ENCODE measurements at regions not wholly inside any gene's neighbourhood (a gene's known extent, or its start where the extent isn't known, plus 50 kb on each side); places are given as distances from the start of the nearest gene placed in this dataset.

DNA sequence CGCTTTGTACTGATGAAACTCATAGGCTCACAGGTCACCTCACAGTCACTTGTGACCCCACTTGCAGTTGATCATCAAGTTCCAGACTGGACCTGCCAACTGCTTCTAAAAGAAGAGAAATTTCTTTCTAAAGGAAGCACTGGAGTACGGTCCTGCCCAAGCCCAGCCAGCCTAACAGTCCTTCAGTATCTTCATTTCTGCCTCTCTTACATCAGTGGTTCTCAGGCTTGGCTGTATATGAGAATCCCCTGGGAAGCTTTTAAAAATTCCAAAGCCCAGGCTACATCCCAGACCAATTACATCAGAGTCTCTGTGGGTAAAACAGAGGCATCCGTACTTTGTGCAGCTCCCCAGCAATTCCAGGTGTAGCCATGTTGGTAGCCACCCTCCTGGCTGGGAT, 282.1 kb downstream of the NFIB start:
- DNase-seq (ENCODE audit: low read depth), result no peak

GRCh38 chr9:14031060-14031414, 282.9 kb downstream of the NFIB start:
- no peak for DNase-seq (ENCODE audit: low read depth)

DNA sequence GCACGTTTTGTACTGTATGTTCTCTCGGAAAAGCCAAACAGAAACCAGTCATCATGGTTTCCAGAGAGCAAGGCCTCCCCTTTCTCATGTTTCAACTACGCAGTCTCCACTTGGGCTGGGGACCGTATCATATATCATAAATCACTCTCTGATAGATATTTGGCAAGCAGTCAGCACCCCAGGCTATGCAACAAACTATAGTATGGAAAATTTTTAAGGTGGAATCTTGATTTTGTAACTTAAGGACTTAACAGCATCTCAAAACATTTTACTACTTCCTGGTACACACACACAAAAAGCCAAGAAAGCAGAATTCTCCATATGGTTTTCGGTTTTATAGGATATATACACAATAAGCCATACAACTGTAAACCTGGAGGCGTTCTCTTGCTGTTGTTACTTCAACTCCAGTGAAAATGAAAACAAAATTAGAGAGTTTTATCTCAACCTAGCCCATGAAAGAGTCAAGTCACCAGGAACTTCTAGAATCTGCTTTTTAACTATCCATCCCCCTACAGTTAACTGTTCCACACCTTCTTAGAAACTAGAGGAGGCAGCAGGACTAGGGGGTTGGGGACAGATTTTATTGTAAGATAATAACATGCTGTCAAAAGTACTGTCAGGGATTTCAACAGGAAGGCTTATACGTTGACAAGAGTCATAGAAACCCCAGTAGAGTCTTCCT, 283.4 kb downstream of the NFIB start:
- DNase-seq (ENCODE audit: low read depth), result no peak

DNA sequence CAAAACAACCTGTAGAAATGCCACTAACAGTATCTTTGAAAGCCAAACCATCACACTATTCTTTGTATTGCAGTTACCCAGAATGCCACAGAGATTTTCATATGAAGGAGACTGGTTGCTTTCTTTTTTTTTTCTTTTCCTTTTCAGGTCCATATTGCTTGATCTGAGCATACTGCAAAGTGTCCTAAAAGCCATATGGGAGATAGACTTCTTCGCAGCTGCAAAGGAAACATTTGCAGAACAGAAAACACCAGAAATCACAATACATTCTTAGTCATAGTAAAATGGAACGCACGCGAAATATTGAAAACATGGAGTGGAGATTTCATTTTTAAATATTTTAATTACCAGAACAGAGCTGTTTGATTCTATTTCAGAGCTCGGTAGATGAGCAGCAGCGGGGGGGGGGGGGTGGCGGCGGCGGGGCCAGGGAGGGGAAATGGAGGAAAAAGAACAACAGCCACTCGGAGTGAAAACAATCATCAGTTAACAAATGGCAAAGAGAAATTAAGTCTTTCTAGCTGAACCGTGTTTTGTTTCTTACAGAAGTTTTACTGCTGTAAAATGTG, 284.1 kb downstream of the NFIB start:
- DNase-seq (ENCODE audit: low read depth), result no peak

DNA sequence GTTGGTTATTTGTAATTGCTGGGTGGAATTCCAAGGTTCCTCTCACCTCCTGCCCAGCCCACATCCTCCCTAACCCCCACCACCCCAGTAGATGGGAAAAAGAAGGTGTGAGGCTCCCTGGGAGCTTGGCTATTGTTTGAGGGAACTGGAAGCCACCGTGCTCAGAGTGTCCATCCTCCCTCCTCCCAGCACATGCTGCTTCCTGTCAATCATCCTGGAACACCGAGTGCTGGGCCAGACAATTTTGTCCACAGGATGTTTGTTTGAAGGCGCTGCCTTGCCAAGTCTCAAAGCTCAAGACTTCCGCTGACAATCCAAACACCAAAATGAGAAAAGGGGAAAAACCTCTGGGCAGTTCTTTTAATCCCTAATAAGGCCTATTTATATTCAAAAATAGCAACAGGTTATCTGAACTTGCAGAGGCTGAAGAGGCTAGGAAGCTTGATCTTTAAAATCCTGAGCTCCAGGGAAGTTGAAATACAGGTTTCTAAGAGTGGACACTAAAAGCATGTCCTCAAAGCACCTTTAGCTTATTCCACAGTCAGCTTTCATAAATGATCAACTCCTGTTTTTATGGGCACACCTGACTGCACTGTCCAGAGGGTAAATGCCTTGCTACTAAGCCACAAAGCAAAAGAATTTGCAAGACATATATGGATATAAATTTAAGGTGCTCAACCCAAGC, 286.7 kb downstream of the NFIB start:
- DNase-seq (ENCODE audit: low read depth), result no peak

- no peak for DNase-seq (ENCODE audit: low read depth)
Measured at GRCh38 chr9:14025741-14026140, 288.2 kb downstream of the NFIB start.

DNA sequence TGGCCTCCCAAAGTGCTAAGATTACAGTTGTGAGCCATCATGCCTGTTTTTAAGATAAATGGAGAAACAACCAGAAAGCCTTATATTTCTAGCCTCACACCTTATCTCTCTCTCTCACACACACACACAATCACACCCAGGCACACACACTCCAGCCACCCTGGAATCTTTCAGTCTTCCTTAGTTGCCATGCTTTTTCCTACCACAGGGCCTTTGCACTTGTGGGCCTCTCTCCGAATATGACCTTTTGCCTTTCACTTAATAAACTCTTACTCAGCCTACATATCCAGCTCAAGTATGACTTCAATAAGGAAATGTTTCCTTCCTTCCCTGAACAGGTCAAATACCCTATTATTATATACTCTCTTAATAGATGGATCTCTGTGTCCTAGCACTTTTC, 290.7 kb downstream of the NFIB start:
- no peak for DNase-seq (ENCODE audit: low read depth)

DNA sequence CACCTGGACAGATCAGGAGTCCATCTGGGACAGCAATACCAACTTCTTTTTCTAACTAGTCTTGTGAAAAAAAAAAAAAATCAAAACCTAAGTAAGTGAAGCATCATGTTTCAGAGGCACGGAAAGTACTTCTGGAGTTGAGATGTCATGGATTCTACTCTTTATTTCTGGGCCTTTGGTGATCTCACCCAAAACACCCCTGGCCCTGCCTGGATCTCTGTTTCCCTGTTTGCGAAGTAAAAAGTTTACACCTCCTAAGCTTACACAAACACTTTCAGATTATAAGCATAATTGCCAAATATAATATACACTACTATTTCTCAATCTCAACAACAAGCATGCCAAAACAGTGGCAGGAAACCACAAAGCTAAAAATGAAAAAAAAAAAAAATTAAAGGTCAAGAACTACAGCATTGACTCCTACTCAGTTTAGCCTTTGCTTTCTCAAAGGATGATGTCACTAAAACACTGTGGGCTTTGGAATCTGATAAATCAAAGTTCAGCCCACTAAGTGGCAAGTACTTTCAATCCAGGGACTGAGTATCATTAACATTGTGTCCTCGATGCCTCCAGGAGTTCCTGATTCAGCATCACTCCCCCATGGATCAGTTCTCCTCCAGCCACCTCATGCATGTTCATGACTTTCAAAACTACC, 291.9 kb downstream of the NFIB start:
- DNase-seq (ENCODE audit: low read depth), result no peak

GRCh38 chr9:14018081-14018480, 295.9 kb downstream of the NFIB start:
- DNase-seq (ENCODE audit: low read depth), result no peak

- DNase-seq (ENCODE audit: low read depth), result no peak
Measured at GRCh38 chr9:14014744-14015143, 299.2 kb downstream of the NFIB start.

- DNase-seq (ENCODE audit: low read depth), result no peak
Measured at GRCh38 chr9:14014218-14014617, 299.7 kb downstream of the NFIB start.

GRCh38 chr9:14011799-14012560, 302.0 kb downstream of the NFIB start:
- no peak for DNase-seq (ENCODE audit: low read depth)

- no peak for DNase-seq (ENCODE audit: low read depth)
Measured at GRCh38 chr9:14007190-14007769, 306.7 kb downstream of the NFIB start.

DNA sequence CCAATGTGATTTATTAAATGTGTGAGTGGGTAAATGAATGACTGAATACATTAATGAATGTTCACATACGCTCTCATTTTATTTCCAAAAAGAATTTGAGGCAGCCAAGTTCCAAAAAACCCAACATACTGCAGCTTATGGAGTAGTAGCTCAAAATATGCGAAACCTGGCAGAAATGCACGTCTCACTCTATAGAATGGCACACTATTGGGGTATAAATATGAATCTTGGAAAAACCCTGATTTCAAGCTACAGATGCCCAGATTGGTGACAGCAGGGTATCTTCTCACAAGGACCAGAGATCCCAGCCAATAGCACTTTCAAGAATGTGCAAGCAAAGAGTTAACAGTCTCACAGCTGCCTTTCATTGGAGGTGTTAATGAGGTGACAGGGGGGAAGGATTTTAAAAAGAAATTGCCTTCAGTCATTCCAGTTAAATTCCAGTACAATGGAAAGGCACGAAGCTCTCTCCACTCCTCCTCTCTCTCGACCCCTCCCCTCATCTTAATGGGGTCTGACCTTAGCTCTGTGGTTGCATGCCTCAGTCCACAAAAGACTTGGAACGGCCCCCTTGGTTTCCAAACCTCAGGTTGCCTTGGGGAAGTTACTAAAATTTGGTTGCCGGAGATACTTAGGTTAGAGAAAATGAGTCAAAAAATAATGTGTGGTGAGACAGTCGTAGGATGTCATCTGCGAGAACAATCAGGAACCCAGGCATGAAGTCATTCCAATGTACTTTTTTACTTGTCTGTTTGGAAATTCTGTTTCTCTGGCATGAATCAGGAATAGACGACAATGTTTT, 307.4 kb downstream of the NFIB start:
- DNase-seq (ENCODE audit: low read depth), result no peak

- DNase-seq (ENCODE audit: low read depth), result no peak
Measured at GRCh38 chr9:14004110-14004509, 309.8 kb downstream of the NFIB start.

DNA sequence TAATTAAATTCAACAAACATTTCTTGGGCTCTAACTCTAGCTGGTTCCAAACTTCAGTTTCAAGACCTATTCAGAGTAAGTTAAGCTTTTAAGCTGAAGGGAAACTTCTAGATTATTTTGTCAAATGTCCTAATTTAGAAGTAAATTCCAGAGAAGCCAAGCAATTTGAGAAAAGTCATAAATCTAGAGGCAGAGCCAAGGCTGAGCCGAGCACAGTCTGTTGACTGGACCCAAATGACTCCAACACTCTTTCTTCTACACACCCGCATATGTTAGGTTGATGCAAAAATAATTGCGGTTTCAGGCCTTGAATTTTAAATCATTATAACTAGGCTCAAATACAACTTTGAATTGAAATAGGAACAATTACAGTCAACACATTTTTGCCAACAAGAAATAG, 319.7 kb downstream of the NFIB start:
- DNase-seq (ENCODE audit: low read depth), result no peak

DNA sequence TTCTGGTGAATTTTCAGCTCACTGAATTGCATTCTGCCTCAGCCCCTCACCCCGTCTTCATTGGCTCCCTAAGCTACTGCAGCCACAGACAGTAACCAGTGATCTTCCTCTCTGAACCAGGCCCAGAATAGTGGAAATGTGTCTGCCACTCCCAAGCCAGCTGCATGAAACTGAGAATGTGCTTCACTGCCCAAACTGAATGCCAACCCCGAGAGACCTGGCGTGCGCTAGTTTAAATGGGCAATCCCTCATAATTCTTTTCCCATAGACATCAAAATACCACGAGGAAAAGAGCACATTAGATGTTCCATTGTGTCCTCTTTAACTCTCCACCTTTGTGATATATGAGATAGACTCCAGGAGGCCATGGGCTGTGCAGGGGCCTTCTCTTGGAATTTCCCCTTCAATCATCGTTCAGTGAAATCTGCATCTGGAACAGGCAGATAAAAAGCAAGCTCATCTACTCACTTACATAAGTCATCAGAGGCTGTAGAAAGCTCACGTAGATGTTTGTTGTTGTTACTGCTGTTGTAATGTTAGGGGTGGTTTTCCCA, 320.2 kb downstream of the NFIB start:
- no peak for DNase-seq (ENCODE audit: low read depth)

- DNase-seq (ENCODE audit: low read depth), result no peak
Measured at GRCh38 chr9:13992138-13993088, 321.5 kb downstream of the NFIB start.

GRCh38 chr9:13991395-13991794, 322.5 kb downstream of the NFIB start:
- no peak for DNase-seq (ENCODE audit: low read depth)

GRCh38 chr9:13990994-13991393, 322.9 kb downstream of the NFIB start:
- no peak for DNase-seq (ENCODE audit: low read depth)

Data from non-pigmented ciliary epithelial cell (primary cell).